Limb (tissue), 2 donors: ENCODE measurements at regions not wholly inside any gene's neighbourhood (a gene's known extent, or its start where the extent isn't known, plus 50 kb on each side); places are given as distances from the start of the nearest gene placed in this dataset.
"Not testable (repeated sequence)": the region's sequence is repeated elsewhere in the genome, so short reads cannot be mapped to it uniquely, and the experiment has no call there.

ENCODE experiments used
- DNase-seq, 2 donors: peaks; one replicate each; pipeline ENCODE4 v3.0.0-alpha.2; 2016; ENCODE audit errors: extremely low spot score in 2 of 2

DNA sequence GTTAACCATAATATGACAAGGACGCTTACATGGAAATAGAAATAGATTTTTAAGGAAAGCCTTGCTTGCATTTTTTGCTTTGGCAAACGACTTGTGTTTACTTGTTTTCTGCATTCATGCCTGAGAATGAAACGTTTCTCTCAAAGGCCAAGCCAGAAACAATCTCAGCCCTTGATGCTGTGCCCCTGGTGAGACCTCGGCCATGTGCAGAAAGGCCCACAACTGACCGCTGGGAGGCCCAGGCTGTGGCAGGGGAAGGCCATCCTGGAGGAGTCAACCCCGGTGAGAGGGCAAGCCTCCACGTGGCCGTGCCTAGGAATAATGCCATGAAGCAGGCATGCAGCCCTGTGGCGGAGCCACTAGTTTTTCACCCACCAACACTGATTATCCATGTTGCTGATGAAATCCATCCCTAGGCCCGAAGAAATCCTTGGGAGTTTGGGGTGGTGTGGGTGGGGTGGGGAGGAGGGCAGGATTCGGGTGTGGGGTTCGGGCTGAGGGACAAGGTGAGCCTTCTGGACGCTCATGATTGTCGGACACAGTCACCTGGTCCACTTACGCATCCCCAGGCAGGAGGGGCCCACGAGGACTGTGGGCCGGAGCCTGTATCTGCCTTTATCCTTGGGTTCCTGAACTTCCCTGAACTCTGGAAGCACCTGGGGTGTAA is 107.6 kb upstream of the APCDD1 start:
- no peak for DNase-seq

DNA sequence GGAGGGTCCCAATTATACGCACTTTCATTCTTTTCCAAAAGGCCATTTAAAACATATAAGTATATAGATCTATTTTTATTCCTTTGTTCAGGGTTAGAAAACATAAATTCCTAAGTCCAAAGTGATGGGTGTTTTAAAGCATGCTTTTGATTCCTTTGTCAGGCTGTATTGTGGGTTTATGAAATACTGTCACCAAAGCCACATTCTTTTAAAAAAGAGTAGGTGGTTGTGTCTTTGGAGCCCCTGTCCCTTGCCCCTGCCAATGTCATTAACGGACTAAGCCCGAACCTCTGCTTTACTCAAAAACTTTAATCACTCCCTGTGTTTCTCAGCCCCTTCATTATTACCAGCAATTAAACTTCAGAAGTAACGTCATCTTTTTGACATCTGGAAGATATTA is 104.9 kb upstream of the APCDD1 start:
- DNase-seq: no peak

DNA sequence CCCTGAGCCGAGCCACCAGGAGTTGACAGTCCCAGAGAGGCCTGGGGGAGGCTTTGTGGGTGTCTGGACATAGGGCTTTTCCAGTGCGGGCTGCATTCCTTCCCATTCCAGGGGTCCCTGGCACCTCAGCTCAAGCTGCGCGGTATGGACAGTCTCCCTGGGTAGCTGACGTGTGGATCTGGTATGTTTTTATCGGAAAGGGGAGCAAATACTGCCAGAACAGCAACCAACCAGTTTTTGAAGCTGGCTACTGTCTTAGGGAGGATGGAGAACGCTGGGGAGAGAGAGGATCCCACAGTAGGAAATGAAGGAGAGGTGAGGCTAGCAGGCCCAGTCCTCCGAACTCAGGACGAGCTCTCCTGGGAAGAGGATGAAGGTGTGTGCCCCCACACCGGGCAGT is 103.8 kb upstream of the APCDD1 start:
- DNase-seq: no peak

DNA sequence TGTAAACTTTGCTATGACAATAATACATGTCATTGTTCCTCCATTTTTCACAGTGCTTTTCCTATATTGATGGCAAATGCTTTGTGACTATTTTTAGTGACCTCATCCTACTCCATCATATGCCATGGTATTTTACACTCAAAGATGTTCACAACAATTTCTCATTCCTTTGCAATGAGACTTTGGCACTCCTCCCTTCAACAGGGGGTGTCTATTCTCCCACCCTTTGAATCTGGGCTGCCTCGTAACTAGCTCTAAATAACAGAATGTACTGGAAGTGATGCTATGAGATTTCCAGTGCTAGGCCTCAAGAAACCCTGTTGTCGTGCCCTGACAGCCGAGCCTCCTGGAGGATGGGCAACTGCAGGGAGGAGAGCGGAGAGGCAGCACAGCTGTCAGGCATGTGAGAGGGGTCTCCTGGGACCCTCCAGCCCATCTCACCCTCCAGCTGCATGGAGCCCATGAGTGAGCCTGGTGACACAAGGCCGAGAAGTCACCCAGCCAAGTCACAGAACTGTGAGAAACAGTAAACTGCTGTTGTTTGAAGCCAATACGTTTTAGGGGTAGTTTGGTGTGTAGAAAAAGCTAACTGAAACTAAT is 103.1 kb upstream of the APCDD1 start:
- DNase-seq: no peak

DNA sequence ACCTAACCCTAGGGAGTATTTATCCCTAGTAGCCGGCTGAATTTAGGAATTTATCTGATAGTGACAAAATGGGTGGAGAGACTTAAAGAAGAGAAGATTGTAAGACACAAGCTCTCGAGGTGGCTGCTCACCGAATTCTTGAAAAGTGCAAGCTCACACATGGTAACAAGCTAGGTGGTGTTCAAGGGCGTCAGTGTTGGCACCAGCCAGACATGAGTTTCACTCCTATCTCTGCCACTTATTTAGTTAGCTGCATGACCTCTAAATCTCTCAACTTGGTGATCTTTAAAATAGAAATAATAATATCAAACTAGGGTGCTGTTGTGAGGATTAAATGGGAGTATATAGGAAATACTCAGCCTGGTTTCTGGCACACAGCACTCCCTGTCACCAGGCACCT is 102.6 kb upstream of the APCDD1 start:
- DNase-seq: no peak

DNA sequence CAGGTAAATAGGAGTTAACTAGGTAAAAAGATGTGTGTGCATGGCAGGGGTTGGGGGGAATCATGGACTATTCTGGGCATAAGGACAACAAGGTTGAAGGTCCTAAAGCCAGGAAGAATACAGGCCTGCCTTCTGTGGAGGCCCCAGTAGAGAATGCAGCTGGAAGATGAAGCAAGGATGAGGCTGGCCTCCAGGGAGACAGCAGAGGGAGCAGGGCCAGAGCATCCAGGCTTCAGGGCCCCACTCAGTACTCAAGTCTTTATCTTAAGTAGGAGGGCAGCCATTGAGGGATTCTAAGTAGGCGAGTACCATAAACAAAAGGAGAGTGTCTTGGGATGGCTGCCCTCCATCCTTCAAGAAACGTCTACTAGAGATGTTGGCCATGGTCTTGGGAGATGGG is 101.8 kb upstream of the APCDD1 start:
- no peak for DNase-seq

DNA sequence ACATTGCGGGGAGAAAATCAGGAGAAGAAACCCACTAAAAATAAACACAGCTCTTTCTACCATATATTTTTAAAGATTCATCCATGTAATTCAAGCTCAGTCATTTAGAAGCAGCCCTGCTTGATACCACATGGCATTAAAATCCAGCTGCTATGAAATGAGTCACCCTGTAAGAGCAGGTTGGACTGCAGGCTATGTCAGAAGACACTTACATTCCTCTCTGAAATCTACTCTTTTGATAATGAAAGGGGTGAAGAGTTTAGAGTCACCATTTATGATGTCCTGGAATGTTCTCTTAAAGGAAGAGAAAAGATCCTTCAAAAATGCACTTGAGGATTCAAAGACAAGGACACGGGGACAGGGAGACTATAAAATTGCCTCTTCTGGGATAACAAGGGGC is 100.6 kb upstream of the APCDD1 start:
- peak in 1 of 2 donors; percentile 47 for DNase-seq

DNA sequence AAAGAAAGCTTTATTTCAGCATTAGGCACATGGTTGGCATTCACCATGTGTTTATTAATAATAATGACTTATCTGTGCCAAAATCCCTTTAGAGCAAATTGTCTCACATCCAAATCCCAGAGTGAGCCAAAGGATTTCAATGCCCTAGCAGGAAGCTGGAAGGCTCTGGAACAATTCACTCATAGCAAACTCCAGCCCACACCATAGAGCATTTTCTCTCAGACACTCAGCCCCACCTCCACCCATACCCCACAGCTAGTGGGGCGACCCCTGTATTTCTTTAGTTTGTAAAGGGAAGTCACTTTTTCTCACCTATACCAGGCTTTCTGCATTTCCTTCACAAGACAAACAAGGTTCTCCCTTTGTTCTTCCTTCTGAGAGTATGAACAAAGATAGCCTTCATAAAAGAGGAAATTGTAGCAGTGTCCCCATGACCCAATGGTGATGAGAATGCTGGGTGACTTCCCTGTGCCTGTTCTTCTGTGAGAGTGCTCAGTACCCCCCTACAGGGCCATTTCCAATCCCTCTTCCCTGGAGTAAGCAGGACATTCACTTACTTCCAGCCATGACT is 100.1 kb upstream of the APCDD1 start:
- DNase-seq: no peak

DNA sequence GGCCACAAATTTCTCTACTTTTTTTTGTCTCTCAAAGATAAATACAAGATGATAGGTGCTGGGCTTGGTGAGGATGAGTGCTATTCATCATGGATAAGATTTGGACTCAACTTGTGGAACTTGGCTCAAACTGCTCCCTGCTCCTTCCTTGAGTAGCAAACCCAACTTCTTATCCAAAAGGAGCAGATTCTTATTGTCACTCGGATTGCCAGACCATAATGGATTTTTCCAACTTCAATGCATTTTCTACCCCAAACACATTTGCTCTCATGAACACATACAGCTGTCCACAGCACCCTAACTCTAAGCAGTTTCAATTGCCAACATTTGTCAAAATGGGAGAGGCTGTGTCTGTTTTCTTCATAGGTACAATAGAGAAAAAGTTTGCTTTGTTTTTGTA is 99.5 kb upstream of the APCDD1 start:
- DNase-seq: no peak

DNA sequence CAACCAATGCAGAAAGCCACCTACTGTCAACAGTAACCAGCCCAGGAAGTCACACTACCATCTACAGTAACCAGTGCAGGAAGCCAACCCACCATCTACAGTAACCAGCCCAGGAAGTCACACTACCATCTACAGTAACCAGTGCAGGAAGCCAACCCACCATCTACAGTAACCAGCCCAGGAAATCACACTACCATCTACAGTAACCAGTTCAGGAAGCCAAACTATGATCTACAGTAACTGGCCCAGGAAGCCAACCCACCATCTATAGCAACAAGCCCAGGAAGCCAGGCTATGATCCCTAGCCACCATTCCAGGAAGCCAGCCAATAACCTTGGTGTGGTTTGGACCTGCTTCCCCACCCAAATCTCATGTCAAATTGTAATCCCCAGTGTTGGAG is 97.4 kb upstream of the APCDD1 start:
- not testable (repeated sequence) for DNase-seq

DNA sequence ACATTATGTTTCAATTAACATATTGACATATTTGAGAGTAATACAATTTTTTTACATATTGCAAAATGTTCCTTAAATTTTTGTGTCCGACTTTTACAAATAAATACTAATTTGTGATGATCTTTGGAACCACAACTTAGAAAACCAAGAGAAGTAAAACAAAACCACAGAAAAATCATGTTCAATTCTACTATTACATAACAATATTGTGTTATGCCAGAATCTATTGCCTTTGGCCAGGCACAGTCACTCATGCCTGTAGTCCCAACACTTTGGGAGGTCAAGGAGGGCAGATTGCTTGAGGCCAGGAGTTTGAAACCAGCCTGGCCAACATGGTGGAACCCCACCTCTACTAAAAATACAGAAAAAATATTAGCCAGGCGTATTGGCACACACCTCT is 92.8 kb upstream of the APCDD1 start:
- no peak for DNase-seq

DNA sequence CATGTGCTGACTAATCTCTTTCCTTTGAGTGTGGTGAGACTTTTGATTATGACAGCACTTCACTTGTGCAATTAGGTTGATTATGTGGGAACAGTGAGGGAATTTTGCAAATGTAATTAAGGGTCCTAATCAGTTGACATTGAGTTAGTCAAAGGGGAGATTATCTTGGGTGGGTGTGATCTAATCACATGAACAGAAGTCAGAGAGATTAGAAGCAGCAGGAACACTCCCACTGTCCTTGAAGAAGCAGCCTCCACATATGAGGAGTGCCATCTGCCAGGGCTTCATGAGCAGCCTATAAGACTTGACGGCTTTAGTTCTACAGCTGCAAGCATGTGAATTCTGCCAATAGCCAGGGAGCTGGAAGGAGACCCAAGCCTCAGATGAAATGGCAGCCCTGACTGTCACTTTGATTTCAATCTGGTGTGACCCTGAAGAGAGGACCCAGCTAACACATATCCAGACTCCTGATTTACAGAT is 89.4 kb upstream of the APCDD1 start:
- no peak for DNase-seq

DNA sequence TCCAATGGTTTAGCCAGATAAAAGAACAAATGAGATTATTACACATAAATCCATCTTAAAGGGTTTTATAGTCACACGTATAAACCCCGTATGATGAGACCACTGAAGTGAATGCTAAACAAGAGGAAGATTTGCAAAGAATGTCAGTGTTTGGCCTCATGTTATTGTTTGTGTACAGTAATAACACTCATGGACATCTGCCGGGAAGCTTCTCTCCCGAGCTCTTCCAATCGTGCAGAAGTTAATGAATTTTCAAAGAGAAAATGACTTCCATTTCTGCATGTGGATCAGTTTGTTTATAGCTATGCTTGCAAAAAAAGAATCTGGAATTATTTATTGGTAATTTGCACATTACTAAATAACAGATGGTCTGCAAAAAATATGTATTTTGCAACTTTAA is 88.5 kb upstream of the APCDD1 start:
- no peak for DNase-seq

DNA sequence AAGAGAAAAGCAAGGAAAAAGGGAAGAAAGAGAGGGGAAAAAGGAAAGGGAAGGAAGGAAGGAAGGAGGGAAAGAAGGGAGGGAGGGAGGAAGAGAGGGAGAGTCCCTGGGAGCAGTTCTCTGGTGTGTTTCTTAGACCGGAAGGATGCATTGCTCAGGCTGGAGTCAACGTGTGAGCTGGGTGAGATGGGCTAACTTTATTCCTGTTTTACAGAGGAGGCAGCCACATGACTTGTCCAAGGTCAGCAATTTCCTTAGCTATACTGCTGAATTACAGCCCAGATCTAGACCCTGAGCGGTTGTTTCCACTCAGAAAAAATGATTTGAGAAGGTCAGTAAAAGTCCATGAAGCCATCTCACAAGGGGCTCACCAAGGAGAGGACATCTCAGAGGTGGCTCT is 86.6 kb upstream of the APCDD1 start:
- DNase-seq: no peak

DNA sequence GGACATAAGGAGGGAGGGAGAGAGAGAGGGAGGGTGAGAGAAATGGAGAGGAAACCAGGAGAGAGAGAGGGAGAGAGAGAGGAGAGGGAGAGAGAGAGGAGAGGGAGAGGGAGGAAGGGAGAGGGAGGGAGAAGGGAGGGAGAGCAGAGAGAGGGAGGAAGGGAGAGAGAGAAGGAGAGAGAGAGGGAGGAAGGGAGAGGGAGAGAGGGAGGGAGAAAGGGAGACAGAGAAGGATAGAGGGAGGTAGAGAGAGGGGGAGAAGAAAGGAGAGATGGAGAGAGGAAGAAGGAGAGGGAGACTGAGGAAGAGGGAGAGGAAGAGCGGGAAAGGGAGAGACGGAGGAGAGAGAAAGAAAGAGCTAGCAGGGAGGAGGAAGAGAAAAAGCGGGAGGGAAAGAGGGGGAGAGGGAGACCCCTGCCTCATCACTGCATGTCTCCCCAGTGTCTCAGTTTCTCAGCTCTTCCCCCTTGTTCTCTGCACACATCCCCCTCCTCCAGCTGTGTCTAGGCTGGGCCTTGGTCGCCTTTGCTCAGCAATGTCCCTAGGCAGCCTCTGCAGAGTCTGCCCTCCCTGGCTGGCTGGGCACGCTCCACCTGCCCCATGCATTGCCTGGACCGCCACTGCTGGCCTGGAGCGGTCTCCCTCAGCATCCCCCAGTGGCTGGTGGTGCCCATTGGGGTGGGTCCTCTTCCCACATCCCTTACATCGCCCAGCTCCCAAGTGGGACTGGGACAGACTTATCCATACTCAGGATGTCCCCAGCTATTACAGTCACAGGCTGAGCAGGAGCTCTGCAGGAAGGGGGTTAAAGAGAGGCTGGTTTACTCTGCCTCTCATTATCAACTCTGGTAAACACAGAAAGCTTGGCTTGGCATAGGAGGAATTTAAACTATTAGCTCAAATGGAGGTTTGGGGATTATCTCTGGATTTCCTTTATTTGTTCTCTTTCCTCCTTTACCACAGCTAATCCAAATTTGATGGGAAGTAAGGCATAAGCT is 85.7 kb upstream of the APCDD1 start:
- DNase-seq: no peak

DNA sequence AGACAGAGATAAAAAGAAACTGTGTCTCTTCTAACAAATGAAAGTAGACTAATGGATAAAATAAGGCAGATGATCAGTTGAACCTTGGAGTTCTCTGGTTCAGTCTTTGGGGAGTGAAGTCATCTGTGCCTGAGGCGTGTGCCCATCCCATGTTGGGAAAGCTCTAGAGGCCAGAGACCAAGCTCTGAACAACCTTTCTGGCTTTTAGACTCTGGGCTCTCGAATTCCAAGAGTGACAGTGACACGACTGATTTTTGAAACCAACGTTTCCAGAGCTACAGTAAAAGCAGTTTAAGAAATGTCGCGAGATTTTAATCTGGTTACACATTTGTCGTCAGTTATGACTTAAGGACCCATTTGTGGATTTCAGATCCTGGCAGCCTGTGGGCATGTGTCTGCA is 83.7 kb upstream of the APCDD1 start:
- DNase-seq: no peak

DNA sequence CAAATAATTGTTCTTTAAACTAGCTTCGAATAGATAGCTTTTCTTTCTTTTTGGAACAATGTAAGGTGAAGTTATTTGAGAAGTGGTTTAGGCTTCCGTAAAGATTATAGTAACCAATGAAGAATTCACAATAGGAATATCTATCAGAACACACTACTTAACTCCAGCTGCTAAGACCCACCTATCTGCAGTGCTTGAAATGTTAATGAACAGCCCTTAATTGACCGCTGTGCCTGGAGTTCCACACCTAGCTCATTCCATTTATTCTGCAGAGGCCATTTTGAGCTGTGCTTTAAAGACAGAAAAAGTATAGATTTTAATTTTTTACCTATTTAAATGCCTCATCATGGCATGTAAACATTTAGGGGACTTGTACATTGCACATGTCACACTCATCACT is 83.3 kb upstream of the APCDD1 start:
- no peak for DNase-seq

DNA sequence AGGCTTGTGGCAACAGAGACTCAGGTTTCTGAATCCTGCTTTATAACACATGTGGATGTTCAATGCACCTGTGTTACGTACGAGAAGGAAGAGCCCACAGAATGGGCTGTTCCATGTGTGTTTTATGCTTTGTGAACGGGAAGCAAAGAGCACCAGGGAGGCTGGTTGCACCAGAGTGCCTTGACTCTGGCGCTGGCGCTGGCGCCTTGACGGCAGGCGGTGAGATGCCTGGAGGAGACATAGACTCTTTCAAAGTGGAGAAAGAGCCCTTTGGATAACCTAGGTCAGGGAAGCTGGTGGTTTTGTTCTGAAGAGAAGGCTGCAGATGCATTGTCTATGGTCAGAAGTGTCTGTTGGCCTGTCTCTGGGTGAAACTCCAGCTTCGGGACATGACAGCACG is 80.2 kb upstream of the APCDD1 start:
- no peak for DNase-seq

DNA sequence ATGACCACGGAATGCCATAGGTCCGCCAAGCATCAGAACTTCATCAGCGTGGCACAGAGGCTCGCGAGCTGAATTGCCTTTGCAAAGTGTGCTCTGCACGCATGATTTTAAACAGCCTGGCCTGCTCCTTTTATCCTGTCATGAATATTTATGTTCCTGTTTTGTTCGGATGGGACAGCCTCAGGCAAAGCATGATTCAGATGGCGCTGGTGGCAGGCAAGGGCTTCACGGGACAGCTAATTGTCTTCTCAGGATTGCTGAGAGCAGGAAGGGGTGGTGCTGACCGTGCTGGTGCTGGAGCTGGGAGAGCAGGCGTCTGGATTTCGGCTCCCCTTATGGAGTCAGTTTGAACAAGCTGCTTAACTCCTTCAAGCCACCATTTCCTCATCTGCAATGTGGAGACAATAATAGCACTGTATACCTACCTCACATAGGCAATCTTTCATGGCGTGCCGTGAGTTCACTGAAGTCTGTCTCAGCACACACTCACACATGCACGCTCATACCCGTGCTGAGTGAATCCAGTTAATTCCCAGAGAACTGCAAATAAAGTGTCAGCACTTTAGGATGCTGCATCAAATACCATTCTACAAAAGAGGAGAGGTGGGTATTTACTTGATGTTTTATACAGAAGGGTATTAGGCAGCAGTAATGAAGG is 79.7 kb upstream of the APCDD1 start:
- peak in 1 of 2 donors; percentile 7 for DNase-seq

DNA sequence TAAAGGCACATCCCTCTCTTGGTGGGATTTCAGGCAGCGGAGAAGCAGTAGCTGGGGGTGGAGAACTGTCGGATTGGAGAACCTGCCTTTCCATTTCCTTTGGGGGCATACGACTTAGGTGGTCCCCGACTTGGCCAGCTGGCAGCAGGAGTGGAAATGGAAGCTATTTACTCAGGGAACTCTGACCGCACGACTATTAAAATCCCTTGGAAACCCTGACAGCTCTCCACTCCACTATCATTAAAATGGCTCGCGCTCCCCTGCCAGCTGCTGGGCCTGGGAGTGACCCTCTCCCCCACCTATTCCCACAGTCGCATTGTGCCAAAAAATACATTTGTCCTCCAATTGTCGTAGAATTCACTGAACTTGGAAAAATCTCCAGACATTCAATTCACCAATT is 77.7 kb upstream of the APCDD1 start:
- peak; percentile 77 to 86 for DNase-seq

DNA sequence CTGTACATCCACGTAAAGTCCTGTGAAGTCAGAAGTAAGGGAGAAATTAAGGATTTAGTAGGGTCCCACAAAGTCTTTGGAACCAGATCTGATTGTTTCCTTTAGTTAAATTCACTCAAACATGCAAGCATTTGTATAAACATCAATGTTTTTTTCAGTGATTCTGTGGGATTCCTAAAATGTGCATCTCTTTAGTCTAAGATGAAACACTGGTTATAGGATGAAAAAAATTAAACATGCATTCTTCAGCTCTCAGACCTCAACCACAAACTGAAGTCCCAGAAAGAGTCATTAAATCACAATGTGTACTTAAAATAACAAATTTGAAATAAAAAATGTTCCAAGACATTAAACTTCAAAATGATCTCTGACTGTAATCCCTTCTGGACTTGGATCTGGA is 76.5 kb upstream of the APCDD1 start:
- no peak for DNase-seq
